K562 (cell line): ENCODE measurements at regions not wholly inside any gene's neighbourhood (a gene's known extent, or its start where the extent isn't known, plus 50 kb on each side); places are given as distances from the start of the nearest gene placed in this dataset.

Experiments
- ATAC-seq: fragments of 200-7000 bp; cut with Tn5 transposase; 3 replicates; pipeline ENCODE4 v1.9.1; 2020; ENCODE audit warnings: moderate library complexity
- BruUV-seq: library from RNA; stranded (reverse); fragments of 400-500 nt; replicated peaks from 2 replicates; lab custom pipeline; 2021; lab: Mats Ljungman, UMichigan
- CTCF ChIA-PET: fragments of 300-600 bp; formaldehyde crosslinking; extraction: SDS; loops from one replicate; lab custom pipeline; 2021; ENCODE audit warnings: low intra/inter-chr PET ratio; lab: Yijun Ruan, JAX
- POLR2A ChIA-PET: fragments of 300-600, 350-650 bp; sonication (Branson Sonifier 250); formaldehyde crosslinking; extraction: SDS; loops from one replicate; lab custom pipeline; 2021; ENCODE audit warnings: antibody characterized with exemption, inconsistent platforms; lab: Yijun Ruan, JAX
- DNase-seq, 4 experiments: peaks; one replicate each; pipeline versions ENCODE4 v3.0.0 to v3.0.0-alpha.2; 2011 to 2018; ENCODE audit warnings: low spot score in 3 of 4, mixed read lengths in 3 of 4; ENCODE audit errors: extremely low read depth in 1 of 4
- FAIRE-seq: peaks from 2 replicates; lab custom pipeline; 2011; peaks lifted over from hg19 to GRCh38; lab: Jason Lieb, UNC
- H2AFZ ChIP-seq: 2 replicates; pipeline ENCODE4 v1.6.0; 2011; ENCODE audit warnings: low read depth, low read length, control low read depth, inconsistent platforms
- H3K27ac ChIP-seq: fragments of 200-600 bp; 3 replicates; pipeline ENCODE4 v1.8.0; 2011; ENCODE audit warnings: low read depth, mild to moderate bottlenecking, control low read depth, inconsistent platforms, low read length, moderate library complexity, mixed read lengths; ENCODE audit errors: extremely low read depth
- H3K27me3 ChIP-seq, 2 experiments: fragments of 300-600 bp in 1 of 2; 2 replicates in 1 of 2; 3 replicates in 1 of 2; pipeline versions ENCODE4 v1.6.0 to v1.8.0; 2011; ENCODE audit warnings: inconsistent platforms in 2 of 2, low read length in 2 of 2, mild to moderate bottlenecking in 1 of 2, mixed read lengths in 1 of 2, moderate library complexity in 1 of 2; ENCODE audit not compliant: control insufficient read depth in 2 of 2, insufficient read depth in 2 of 2
- H3K36me3 ChIP-seq: fragments of 300-600 bp; 3 replicates; pipeline ENCODE4 v1.8.0; 2011; ENCODE audit warnings: mild to moderate bottlenecking, low read length, inconsistent platforms; ENCODE audit not compliant: control insufficient read depth, insufficient read depth
- H3K4me1 ChIP-seq, 2 experiments: fragments of 200-600 bp in 1 of 2; replicated peaks in 1 of 2; 2 replicates in 1 of 2; 3 replicates in 1 of 2; pipeline versions ENCODE4 v1.5.1 to v1.8.0; 2011; ENCODE audit warnings: inconsistent platforms in 2 of 2, low read length in 2 of 2, mild to moderate bottlenecking in 1 of 2, mixed read lengths in 1 of 2, moderate library complexity in 1 of 2; ENCODE audit not compliant: control insufficient read depth in 2 of 2, insufficient read depth in 2 of 2
- H3K4me2 ChIP-seq: 2 replicates; pipeline ENCODE4 v1.6.1; 2011; ENCODE audit warnings: low read length, control low read depth, inconsistent platforms, mixed read lengths; ENCODE audit not compliant: insufficient read depth
- H3K4me3 ChIP-seq: fragments of 200-600 bp; sonication (generic), shearing (Covaris generic); 2 replicates; pipeline ENCODE4 v1.5.1; 2016; ENCODE audit warnings: control low read depth, inconsistent platforms
- H3K79me2 ChIP-seq: fragments of 200-600 bp; 3 replicates; pipeline ENCODE4 v1.8.0; 2011; ENCODE audit warnings: low read length, inconsistent platforms; ENCODE audit not compliant: control insufficient read depth, insufficient read depth
- H3K9ac ChIP-seq, 2 experiments: 2 replicates each; pipeline versions ENCODE4 v1.6.0 to v1.6.1; 2011; ENCODE audit warnings: low read depth in 2 of 2, low read length in 2 of 2, control low read depth in 1 of 2, inconsistent platforms in 1 of 2, mild to moderate bottlenecking in 1 of 2, mixed read lengths in 1 of 2; ENCODE audit not compliant: insufficient read depth in 1 of 2
- H3K9me1 ChIP-seq: one replicate; pipeline ENCODE4 v1.6.0; 2011; ENCODE audit warnings: inconsistent platforms, mild to moderate bottlenecking, low read length, moderate library complexity; ENCODE audit not compliant: control insufficient read depth, insufficient read depth
- H3K9me3 ChIP-seq: replicated peaks from 2 replicates; pipeline ENCODE4 v1.5.1; 2011; ENCODE audit warnings: low read depth, low read length, inconsistent platforms; ENCODE audit not compliant: control insufficient read depth, insufficient read depth
- H4K20me1 ChIP-seq: replicated peaks from 2 replicates; pipeline ENCODE4 v1.6.1; 2011; ENCODE audit warnings: low read length, inconsistent platforms, mixed read lengths; ENCODE audit not compliant: control insufficient read depth, insufficient read depth
- KDM1A ChIP-seq, 2 experiments: fragments of 450-650 bp; IDR thresholded peaks; 2 replicates each; pipeline ENCODE4 v1.6.1; 2016; ENCODE audit warnings: mild to moderate bottlenecking in 2 of 2
- RAD21 ChIP-seq, 2 experiments: fragments of 250-450 bp in 1 of 2; fragments of 450-650 bp in 1 of 2; sonication (Bioruptor Pico) in 1 of 2; formaldehyde crosslinking in 1 of 2; IDR thresholded peaks in 1 of 2; conservative IDR thresholded peaks in 1 of 2; 2 replicates each; pipeline versions ENCODE4 v1.4.0 to v1.8.0; 2020 to 2022; ENCODE audit warnings: mild to moderate bottlenecking in 2 of 2, moderate library complexity in 1 of 2
- SIRT6 ChIP-seq: IDR thresholded peaks from one replicate; pipeline ENCODE4 v1.6.1; 2012; ENCODE audit warnings: low read depth, mild to moderate bottlenecking, control low read depth, inconsistent platforms, low read length, moderate library complexity
- STAG1 ChIP-seq: sonication (generic); formaldehyde crosslinking; IDR thresholded peaks from 2 replicates; pipeline ENCODE4 v1.5.0; 2020; ENCODE audit warnings: missing genetic modification reagents, borderline replicate concordance
- WGBS: fragments of 100-300 bp; shearing (Covaris generic); methylation state at CpG from one replicate; pipeline ENCODE4 v1.1.6; 2016; ENCODE audit warnings: low coverage, mixed read lengths; ENCODE audit not compliant: insufficient coverage; ENCODE audit errors: missing lambda C conversion rate; 5-methylcytosine and 5-hydroxymethylcytosine counted together
- in situ Hi-C: fragments of 300-500 bp; cut with MboI; formaldehyde crosslinking; loops from 4 replicates; pipeline ENCODE4 v1.15.0; 2018; ENCODE audit warnings: inconsistent platforms, mixed read lengths
- intact Hi-C: fragments of 100-400 bp; cut with micrococcal nuclease; formaldehyde crosslinking; loops from 2 replicates; pipeline ENCODE4 v1.14.2; 2022
- TF ChIP-seq, protein P1 (sequence below), 3 experiments: IDR thresholded peaks in 2 of 3; conservative IDR thresholded peaks in 1 of 3; 2 replicates each; pipeline ENCODE4 v1.5.1; 2011 to 2012; ENCODE audit warnings: low read length in 3 of 3, mild to moderate bottlenecking in 3 of 3, control low read depth in 2 of 3, improper control_type of control experiment in 1 of 3, inconsistent platforms in 1 of 3, low read depth in 1 of 3, mixed read lengths in 1 of 3, moderate library complexity in 1 of 3; ENCODE audit not compliant: insufficient read depth in 2 of 3

GRCh38 chr1:199243423-199244061, 604.7 kb downstream of the PTPRC start:
- Histone ChIP-seq H3K4me2 (no peak overlapping the region), H3K9me1 (no peaks in the 10 kb centered on the region), H3K27ac (no peak overlapping the region), H2AFZ (no peak overlapping the region), H3K79me2 (no peaks in the 10 kb centered on the region), H3K27me3 (no peaks in the 10 kb centered on the region), H4K20me1 (no peaks in the 10 kb centered on the region), H3K4me3 (no peak overlapping the region), H3K9ac (no peak overlapping the region), H3K4me1 (no peaks in the 10 kb centered on the region)
- 0% methylated on average over 11 of the region's 11 CpGs for WGBS
- in situ Hi-C loops (no loop called here), intact Hi-C loops (no loop called here)
- FAIRE-seq: no peak
- DNase-seq: peak in 1 of 4 experiments; percentile 1
- POLR2A ChIA-PET: no interaction called here
- no TSS peak for BruUV-seq
- TF ChIP-seq SIRT6: no peak
- TF ChIP-seq RAD21 (CRISPR knock-in tag; conservative IDR thresholded peaks at IDR 0.05 in 1 of 2, IDR thresholded peaks at IDR 0.05 in 1 of 2): 0 out of 4 replicates have a peak, but pooled peaks of 1 of the 2 experiments have one; percentile 19
- no peak for TF ChIP-seq STAG1 (CRISPR knock-in tag)
- TF ChIP-seq, protein P1, sequence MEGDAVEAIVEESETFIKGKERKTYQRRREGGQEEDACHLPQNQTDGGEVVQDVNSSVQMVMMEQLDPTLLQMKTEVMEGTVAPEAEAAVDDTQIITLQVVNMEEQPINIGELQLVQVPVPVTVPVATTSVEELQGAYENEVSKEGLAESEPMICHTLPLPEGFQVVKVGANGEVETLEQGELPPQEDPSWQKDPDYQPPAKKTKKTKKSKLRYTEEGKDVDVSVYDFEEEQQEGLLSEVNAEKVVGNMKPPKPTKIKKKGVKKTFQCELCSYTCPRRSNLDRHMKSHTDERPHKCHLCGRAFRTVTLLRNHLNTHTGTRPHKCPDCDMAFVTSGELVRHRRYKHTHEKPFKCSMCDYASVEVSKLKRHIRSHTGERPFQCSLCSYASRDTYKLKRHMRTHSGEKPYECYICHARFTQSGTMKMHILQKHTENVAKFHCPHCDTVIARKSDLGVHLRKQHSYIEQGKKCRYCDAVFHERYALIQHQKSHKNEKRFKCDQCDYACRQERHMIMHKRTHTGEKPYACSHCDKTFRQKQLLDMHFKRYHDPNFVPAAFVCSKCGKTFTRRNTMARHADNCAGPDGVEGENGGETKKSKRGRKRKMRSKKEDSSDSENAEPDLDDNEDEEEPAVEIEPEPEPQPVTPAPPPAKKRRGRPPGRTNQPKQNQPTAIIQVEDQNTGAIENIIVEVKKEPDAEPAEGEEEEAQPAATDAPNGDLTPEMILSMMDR (IDR thresholded peaks at IDR 0.05 in 2 of 3, conservative IDR thresholded peaks at IDR 0.05 in 1 of 3; ENCODE audit: insufficient read depth in 2 of 3, low read depth in 1 of 3, low read length in 3 of 3): peak in 2 of 3 experiments; percentile 15 to 22; a peak in 1 of 6 replicates
- no peak for TF ChIP-seq KDM1A (IDR thresholded peaks at IDR 0.05)
- TF ChIP-seq, all 486 proteins: peak for 2
- CTCF ChIA-PET: interaction anchor here (0.7 kb wide), 1 partner anchor 1625 kb away, joined by 3 read pairs; no protein-coding TSS in a partner anchor
- Histone ChIP-seq H3K36me3 (no peaks in the 10 kb centered on the region), H3K9me3 (no peaks in the 10 kb centered on the region; the same call in 1 of the 2 replicates)
- 0 out of 3 replicates have a peak, but pooled peaks have one; percentile 26 for ATAC-seq
